Activated CD4-positive, alpha-beta memory T cell treated with anti-CD3 and anti-CD28 coated beads, Interleukin-2, amount 10 ng/mL, durations not matched to agents 7 days and 5 days (primary cell): ENCODE measurements at regions not wholly inside any gene's neighbourhood (a gene's known extent, or its start where the extent isn't known, plus 50 kb on each side); places are given as distances from the start of the nearest gene placed in this dataset.

ENCODE experiments used
- CTCF ChIA-PET: fragments of 350-600 bp; sonication (Branson Sonifier 250); formaldehyde crosslinking; loops from one replicate; lab custom pipeline; 2021; ENCODE audit warnings: antibody characterized with exemption, inconsistent platforms; lab: Charles Lee
- POLR2A ChIA-PET: fragments of 350-600 bp; sonication (Branson Sonifier 250); formaldehyde crosslinking; loops from one replicate; lab custom pipeline; 2021; ENCODE audit warnings: antibody characterized with exemption; lab: Charles Lee
- DNase-seq: peaks from one replicate; pipeline ENCODE4 v3.0.0-alpha.2; 2020
- H3K27ac Mint-ChIP-seq: one replicate; pipeline ENCODE4 v1.8.0; 2021; ENCODE audit warnings: mild to moderate bottlenecking, mixed read lengths
- H3K27me3 Mint-ChIP-seq: one replicate; pipeline ENCODE4 v1.8.0; 2021; ENCODE audit warnings: mixed read lengths
- H3K36me3 Mint-ChIP-seq: one replicate; pipeline ENCODE4 v1.8.0; 2021; ENCODE audit warnings: low read depth, mixed read lengths
- H3K4me1 Mint-ChIP-seq: one replicate; pipeline ENCODE4 v1.8.0; 2021; ENCODE audit warnings: mixed read lengths
- H3K4me3 Mint-ChIP-seq: one replicate; pipeline ENCODE4 v1.8.0; 2021; ENCODE audit warnings: mild to moderate bottlenecking, mixed read lengths
- H3K9me3 Mint-ChIP-seq: one replicate; pipeline ENCODE4 v1.8.0; 2021; ENCODE audit warnings: mixed read lengths

DNA sequence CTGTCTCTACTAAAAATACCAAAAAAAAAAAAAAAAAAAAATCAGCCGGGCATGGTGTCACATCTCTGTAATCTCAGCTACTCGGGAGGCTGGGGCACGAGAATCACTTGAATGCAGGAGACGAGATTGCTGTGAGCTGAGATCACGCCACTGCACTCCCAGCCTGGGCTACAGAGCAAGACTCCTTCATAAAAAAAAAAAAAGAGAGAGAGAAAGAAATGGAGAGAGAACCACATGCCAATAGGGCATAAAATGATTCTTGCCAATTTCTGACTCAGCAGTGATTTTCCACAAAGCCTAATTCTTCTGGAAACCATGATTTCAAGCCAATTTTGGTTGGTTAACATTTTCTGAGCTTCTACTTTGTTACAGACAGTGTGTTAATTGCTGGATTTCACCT, 250.4 kb upstream of the SEL1L start:
- ChIA-PET CTCF (no interaction called here), POLR2A (no interaction called here)
- Mint-ChIP-seq H3K4me1 (no peaks in the 10 kb centered on the region), H3K36me3 (no peaks in the 10 kb centered on the region), H3K9me3 (peaks cover 3% of the 10 kb centered on the region), H3K4me3 (no peak overlapping the region), H3K27ac (no peak overlapping the region), H3K27me3 (no peaks in the 10 kb centered on the region)
- DNase-seq = no peak

DNA sequence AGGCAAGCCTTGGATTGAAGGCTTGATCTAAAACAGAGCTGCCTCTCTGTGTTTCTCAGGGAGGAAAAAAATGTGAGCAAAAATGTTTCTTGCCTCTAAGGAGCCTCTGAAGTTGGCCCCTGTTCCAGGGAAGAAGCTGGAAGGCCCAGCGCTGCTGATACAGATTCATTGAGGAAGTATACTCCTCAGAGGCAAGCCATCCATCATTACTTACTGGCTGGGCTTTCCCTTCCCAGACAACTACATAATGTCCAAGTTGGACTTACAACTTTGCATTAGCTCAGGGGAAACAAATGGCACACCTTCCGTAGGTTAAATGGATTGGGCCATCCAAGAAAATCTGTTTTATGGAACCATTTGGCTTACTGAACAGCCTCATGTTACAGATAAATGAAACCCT, 263.7 kb upstream of the SEL1L start:
- Mint-ChIP-seq H3K9me3 (no peaks in the 10 kb centered on the region), H3K4me3 (no peak overlapping the region), H3K27ac (no peak overlapping the region), H3K4me1 (no peaks in the 10 kb centered on the region), H3K36me3 (no peaks in the 10 kb centered on the region), H3K27me3 (no peaks in the 10 kb centered on the region)
- no peak for DNase-seq
- ChIA-PET POLR2A (no interaction called here), CTCF (no interaction called here)

DNA sequence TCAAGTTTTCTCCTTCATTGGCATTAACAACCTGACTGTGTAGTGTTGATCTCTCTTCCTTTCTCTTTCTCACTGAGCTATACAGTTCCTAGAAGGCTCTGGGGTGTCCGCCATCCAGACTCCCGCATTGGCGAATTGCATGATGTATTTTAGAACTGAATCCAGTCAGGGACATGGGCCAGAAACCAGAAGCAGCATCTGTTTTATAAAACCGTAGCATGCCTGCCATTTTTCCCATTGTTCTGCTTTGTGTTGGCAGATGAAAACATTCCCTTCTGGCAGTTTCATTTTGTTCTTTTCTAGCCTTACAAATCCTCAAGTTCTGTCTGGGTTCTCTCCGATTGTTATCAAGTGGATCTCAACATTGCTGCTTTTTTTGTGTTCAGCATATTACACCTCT, 268.3 kb upstream of the SEL1L start:
- ChIA-PET CTCF (no interaction called here), POLR2A (no interaction called here)
- Mint-ChIP-seq H3K9me3 (no peaks in the 10 kb centered on the region), H3K36me3 (no peaks in the 10 kb centered on the region), H3K4me3 (no peak overlapping the region), H3K27ac (no peak overlapping the region), H3K27me3 (no peaks in the 10 kb centered on the region), H3K4me1 (no peaks in the 10 kb centered on the region)
- DNase-seq = no peak

DNA sequence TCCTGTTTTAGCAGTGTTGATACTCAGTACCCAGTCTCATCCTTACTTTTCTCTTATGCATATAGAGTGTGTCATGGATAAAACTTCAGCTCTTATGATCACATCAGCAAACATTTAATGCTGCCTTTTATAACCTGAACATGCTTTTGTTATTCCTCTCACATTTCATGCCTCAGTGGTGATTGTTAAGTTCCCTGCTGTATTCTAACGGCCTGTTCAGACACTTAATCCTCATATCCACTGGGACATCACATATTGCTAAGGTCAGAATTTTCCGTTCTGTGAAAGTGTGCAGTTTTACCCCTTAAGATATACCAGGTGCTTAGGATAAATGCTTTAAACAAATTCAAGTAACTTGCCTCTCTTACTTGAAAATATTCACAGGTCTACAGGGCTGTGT, 268.7 kb upstream of the SEL1L start:
- no peaks in the 10 kb centered on the region for H3K9me3 Mint-ChIP-seq
- no peaks in the 10 kb centered on the region for H3K4me1 Mint-ChIP-seq
- no peak for DNase-seq
- no peaks in the 10 kb centered on the region for H3K27me3 Mint-ChIP-seq
- POLR2A ChIA-PET = no interaction called here
- H3K4me3 Mint-ChIP-seq = no peak overlapping the region
- CTCF ChIA-PET = no interaction called here
- H3K27ac Mint-ChIP-seq = no peak overlapping the region
- H3K36me3 Mint-ChIP-seq = no peaks in the 10 kb centered on the region

DNA sequence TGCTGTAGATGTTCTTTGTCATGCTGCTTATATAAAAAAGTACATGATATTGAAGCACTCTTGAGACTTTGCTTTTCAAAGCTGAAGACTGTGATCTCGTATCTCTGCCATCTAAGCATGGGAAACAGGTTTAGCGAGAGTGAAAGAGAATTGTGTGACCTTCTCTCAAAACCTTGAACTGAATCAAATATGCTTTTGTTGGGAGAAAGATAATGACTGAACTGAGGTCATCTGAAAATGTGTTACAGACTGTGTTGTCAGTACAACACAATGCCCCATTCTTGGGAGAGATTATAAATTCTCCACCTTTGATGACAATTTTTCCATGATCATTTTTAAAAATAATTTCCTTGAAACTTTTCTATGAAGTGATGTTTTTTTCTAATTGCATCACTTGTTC, 272.1 kb upstream of the SEL1L start:
- no peak for DNase-seq
- H3K4me3 Mint-ChIP-seq = no peak overlapping the region
- no peaks in the 10 kb centered on the region for H3K4me1 Mint-ChIP-seq
- no peak overlapping the region for H3K27ac Mint-ChIP-seq
- POLR2A ChIA-PET = no interaction called here
- H3K9me3 Mint-ChIP-seq = no peaks in the 10 kb centered on the region
- no peaks in the 10 kb centered on the region for H3K36me3 Mint-ChIP-seq
- CTCF ChIA-PET = no interaction called here
- no peaks in the 10 kb centered on the region for H3K27me3 Mint-ChIP-seq

DNA sequence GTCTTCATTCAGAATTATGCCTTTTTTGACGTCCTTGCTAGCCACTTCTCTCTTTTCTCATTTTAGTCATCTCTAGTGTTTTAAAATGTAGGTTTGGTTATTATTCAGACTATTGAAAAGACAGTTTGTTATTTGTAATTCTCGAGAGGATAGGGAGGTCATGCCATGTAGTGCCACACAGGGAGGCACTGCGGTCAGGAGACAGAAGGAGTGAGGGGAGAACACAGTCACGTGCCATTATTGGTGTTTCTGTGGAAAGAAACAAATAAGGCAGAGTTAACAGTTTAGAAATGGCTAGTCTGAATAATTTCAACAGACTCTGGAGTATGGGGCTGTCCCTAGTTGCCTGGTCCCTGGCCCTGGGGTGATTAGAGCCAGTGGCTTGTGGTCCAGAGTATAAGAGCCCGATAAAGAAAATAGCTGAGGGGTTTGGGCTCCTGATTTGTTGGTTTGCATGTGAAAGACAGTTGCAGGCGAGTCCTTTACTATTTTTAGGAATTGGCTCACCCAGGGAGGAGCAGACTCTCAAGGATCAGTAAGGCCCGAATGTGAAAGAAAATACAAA, 278.1 kb upstream of the SEL1L start:
- ChIA-PET CTCF (no interaction called here), POLR2A (no interaction called here)
- DNase-seq = no peak
- Mint-ChIP-seq H3K36me3 (no peaks in the 10 kb centered on the region), H3K9me3 (no peaks in the 10 kb centered on the region), H3K4me1 (no peaks in the 10 kb centered on the region), H3K4me3 (no peak overlapping the region), H3K27me3 (no peaks in the 10 kb centered on the region), H3K27ac (no peak overlapping the region)

DNA sequence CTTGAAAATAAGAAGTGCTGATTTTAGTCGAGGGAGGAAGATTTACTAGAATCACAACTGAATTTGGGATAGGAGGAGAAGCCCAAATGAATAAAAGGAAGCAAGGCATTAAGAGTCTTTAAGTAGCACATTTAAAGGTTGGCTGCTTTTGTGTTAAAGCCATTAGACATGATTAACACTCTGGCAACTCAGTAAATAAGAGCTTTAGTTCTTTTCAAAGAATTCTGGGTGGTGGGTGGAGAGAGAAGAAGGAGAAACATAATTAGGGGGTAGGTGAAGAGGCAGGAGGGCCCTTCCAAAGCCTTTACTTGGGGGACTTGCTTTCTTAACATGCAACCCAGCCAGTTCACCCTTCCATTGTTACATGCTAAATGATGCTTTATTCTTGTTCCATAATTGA, 284.6 kb upstream of the SEL1L start:
- H3K27me3 Mint-ChIP-seq = no peaks in the 10 kb centered on the region
- H3K36me3 Mint-ChIP-seq = no peaks in the 10 kb centered on the region
- ChIA-PET CTCF (no interaction called here), POLR2A (no interaction called here)
- H3K4me3 Mint-ChIP-seq = no peak overlapping the region
- no peak for DNase-seq
- no peaks in the 10 kb centered on the region for H3K4me1 Mint-ChIP-seq
- no peak overlapping the region for H3K27ac Mint-ChIP-seq
- H3K9me3 Mint-ChIP-seq = peaks cover 9% of the 10 kb centered on the region

DNA sequence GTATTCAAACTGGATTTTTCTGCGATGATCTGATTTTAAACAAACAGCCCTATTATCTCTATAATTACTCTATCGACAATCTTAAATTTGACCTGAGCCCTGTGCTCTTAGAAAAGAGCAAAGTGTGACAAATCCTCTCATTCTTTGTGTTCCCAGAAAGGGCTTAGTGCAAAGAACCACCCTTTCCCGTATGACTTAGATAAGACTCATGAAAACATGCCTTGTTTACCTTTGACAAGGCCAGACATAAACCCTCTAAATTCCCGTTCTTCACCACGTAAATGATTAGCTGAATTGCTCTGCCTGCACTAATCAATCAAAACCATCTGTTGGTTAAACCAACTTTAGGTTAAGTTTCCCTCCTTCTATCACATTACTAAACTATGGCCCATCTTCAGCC, 285.7 kb upstream of the SEL1L start:
- no peaks in the 10 kb centered on the region for H3K4me1 Mint-ChIP-seq
- no peak overlapping the region for H3K27ac Mint-ChIP-seq
- H3K9me3 Mint-ChIP-seq = peaks cover 9% of the 10 kb centered on the region
- H3K36me3 Mint-ChIP-seq = no peaks in the 10 kb centered on the region
- no peak for DNase-seq
- H3K4me3 Mint-ChIP-seq = no peak overlapping the region
- ChIA-PET CTCF (interaction anchor here (0.7 kb wide), 1 partner anchor 157 kb away, joined by 3 read pairs; no protein-coding TSS in a partner anchor), POLR2A (no interaction called here)
- H3K27me3 Mint-ChIP-seq = no peaks in the 10 kb centered on the region

DNA sequence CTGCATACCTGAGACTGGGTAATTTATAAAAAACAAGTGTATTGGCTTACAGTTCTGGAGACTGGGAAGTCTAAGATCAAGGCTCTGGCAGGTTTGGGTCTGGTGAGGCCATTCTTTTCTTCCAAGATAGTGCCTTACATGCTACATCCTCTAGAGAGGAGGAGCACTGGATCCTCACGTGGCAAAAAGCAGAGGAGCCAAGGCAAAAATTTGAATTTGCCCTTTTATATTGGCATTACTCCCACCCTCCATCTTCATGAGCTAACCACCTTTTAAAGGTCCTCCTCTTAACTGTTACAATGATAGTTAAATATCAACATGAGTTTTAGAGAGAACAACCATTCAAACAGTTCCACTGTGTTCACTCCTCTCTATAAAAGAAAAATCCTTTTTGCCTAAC, 286.3 kb upstream of the SEL1L start:
- Mint-ChIP-seq H3K27me3 (no peaks in the 10 kb centered on the region), H3K4me3 (no peak overlapping the region), H3K9me3 (peaks cover 9% of the 10 kb centered on the region), H3K36me3 (no peaks in the 10 kb centered on the region), H3K27ac (no peak overlapping the region), H3K4me1 (no peaks in the 10 kb centered on the region)
- CTCF ChIA-PET = no interaction called here
- no peak for DNase-seq
- POLR2A ChIA-PET = no interaction called here

DNA sequence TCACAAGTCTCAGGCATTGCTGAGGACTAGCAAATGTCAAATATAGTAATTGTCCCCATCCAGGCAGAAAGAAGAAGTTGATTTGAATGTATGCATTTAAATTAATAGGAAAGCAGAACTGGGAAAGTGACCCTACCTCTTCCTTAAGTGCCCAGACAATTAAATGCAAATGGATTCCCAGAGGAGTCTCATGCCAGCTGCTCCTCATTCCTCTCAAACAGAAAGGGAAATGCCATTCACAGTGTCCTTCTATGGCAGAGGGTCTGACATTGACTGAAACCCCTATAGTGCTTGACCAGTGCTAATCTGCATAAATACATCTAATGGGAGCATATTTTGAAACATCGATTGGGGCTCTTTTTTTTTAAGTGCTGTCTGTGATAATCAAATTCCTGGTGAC, 292.4 kb upstream of the SEL1L start:
- no peak overlapping the region for H3K4me3 Mint-ChIP-seq
- DNase-seq = no peak
- no peak overlapping the region for H3K27ac Mint-ChIP-seq
- POLR2A ChIA-PET = no interaction called here
- CTCF ChIA-PET = no interaction called here
- H3K9me3 Mint-ChIP-seq = peaks cover 11% of the 10 kb centered on the region
- H3K4me1 Mint-ChIP-seq = no peaks in the 10 kb centered on the region
- no peaks in the 10 kb centered on the region for H3K27me3 Mint-ChIP-seq
- H3K36me3 Mint-ChIP-seq = no peaks in the 10 kb centered on the region

DNA sequence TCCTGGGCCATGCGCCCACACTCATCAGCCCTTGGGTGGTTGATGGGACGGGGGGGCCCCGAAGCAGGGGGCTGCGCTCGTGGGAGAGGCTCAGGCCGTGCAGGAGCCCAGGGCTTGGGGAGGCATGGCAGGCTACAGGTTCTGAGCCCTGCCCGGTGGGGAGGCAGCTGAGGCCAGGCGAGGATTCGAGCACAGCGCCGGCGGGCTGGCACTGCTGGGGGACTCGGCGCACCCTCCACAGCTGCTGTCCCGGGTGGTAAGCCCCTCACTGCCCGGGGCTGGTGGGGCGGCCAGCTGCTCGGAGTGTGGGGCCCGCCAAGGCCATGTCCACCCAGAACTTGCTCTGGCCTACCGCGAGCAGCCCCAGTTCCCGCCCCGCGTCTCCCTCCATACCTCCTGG, 295.8 kb upstream of the SEL1L start:
- Mint-ChIP-seq H3K27ac (no peak overlapping the region), H3K27me3 (no peaks in the 10 kb centered on the region), H3K4me3 (no peak overlapping the region), H3K4me1 (no peaks in the 10 kb centered on the region), H3K9me3 (peaks cover 12% of the 10 kb centered on the region), H3K36me3 (no peaks in the 10 kb centered on the region)
- DNase-seq = no peak
- ChIA-PET POLR2A (no interaction called here), CTCF (no interaction called here)

DNA sequence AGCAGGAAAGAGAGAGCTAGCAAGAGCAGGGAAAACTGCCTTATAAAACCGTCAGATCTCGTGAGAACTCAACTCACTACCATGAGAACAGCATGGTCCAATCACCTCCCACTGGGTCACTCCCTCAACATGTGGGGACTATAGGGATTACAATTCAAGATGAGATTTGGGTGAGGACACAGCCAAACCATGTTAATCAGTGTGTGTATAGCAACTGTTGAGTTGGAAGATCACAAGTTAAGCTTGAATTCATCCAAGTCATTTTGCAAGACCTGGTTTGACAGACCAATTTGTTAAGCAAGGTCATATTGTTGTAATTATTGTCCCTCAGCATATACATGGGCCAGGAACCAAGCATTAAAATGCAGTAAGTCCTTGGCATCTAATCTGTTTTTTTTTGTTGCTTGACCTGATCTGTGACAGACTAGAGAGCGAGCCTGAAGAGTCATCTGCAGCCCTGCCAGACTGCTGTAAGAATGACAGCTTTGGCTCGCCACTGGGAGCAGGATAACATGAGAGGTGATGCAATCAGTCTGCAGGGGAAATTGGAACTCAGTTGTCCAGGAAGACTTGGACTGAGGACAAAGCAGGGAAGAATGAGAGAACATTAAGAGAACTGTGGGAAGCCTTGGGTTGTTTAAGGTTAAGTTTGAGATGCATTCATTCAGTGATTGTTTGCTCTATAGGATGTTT, 297.6 kb upstream of the SEL1L start:
- POLR2A ChIA-PET = no interaction called here
- Mint-ChIP-seq H3K4me3 (no peak overlapping the region), H3K9me3 (peaks cover 19% of the 10 kb centered on the region), H3K27ac (no peak overlapping the region), H3K27me3 (no peaks in the 10 kb centered on the region), H3K36me3 (no peaks in the 10 kb centered on the region), H3K4me1 (no peaks in the 10 kb centered on the region)
- CTCF ChIA-PET = no interaction called here
- DNase-seq = no peak

DNA sequence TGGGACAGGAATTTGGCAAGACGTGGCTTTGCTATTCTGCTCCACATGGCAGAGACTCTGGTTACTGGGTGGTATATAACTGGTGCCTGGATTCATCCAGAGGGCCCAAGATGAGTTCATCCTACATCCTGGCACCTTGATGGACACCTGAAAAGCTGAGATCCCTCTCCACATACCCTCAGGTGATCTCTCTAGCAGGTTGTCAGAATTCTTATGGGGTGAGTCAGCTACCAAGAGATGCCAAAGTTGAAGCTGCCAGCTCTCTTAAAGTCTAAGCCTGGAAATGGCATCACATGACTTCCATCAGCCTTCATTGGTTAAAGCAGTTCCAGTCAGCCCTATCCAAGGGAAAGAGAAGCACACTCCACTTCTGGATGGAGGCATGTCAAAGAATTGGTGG, 300.7 kb upstream of the SEL1L start:
- no peaks in the 10 kb centered on the region for H3K36me3 Mint-ChIP-seq
- ChIA-PET POLR2A (no interaction called here), CTCF (no interaction called here)
- H3K4me1 Mint-ChIP-seq = no peaks in the 10 kb centered on the region
- peaks cover 11% of the 10 kb centered on the region for H3K9me3 Mint-ChIP-seq
- no peak overlapping the region for H3K27ac Mint-ChIP-seq
- no peak for DNase-seq
- no peaks in the 10 kb centered on the region for H3K27me3 Mint-ChIP-seq
- no peak overlapping the region for H3K4me3 Mint-ChIP-seq

DNA sequence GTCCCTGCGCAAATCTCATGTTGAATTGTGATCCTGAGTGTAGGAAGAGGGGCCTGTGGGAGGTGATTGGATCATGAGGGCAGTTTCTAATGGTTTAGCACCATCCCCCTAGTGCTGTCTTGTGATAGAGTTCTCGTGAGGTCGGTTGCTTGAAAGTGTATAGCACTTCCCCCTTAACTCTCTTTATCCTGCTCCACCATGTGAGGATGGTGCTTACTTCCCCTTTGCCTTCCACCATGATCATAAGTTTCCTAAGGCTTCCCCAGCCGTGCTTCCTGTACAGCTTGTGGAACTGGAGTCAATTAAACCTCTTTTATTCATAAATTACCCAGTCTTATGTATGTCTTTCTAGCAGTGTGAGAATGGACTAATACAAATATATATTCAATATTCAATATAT, 303.7 kb upstream of the SEL1L start:
- Mint-ChIP-seq H3K9me3 (peaks cover 11% of the 10 kb centered on the region), H3K4me1 (no peaks in the 10 kb centered on the region), H3K4me3 (no peak overlapping the region), H3K36me3 (no peaks in the 10 kb centered on the region), H3K27me3 (no peaks in the 10 kb centered on the region), H3K27ac (no peak overlapping the region)
- no peak for DNase-seq
- POLR2A ChIA-PET = no interaction called here
- CTCF ChIA-PET = no interaction called here
